Superior temporal gyrus (tissue), 1 donor: ENCODE measurements at regions not wholly inside any gene's neighbourhood (a gene's known extent, or its start where the extent isn't known, plus 50 kb on each side); places are given as distances from the start of the nearest gene placed in this dataset.

Experiments used
- DNase-seq: peaks from one replicate; pipeline ENCODE4 v3.0.0-alpha.2; 2016; ENCODE audit errors: extremely low spot score

DNA sequence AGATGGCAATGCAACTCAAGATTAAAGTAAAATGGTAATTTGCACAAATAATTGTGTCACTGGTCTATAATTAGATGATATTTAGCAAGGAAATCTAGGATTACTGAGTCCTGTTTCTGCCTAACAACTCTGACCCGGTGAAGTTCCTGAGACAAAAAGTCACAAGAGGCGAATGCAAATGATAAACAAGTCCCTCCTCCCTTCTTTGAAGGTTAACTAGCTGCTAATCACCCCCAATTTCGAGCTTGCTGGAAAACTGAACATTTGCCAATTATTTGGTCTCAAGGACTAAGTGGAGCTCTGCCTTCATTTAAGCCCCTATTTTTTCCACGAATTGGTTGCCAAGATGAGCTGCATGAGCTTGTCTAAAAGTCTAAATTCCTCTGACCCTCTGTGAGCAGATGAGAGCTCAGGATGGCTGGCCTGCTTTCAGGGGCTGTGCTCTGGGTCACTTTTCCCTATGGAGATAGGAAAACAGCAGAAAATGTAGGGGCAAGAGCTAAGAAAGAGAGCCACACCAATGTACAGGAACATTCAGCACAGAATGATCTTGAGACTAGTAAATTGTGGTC is 127.3 kb downstream of the MBL2 start:
- DNase-seq, result peak; percentile 25

- no peak for DNase-seq
Measured at GRCh38 chr10:52649511-52649910, 123.1 kb downstream of the MBL2 start.

- DNase-seq, result no peak
Measured at GRCh38 chr10:52650873-52651272, 121.7 kb downstream of the MBL2 start.

GRCh38 chr10:52651293-52651692 is 121.3 kb downstream of the MBL2 start:
- DNase-seq, result peak; percentile 26

DNA sequence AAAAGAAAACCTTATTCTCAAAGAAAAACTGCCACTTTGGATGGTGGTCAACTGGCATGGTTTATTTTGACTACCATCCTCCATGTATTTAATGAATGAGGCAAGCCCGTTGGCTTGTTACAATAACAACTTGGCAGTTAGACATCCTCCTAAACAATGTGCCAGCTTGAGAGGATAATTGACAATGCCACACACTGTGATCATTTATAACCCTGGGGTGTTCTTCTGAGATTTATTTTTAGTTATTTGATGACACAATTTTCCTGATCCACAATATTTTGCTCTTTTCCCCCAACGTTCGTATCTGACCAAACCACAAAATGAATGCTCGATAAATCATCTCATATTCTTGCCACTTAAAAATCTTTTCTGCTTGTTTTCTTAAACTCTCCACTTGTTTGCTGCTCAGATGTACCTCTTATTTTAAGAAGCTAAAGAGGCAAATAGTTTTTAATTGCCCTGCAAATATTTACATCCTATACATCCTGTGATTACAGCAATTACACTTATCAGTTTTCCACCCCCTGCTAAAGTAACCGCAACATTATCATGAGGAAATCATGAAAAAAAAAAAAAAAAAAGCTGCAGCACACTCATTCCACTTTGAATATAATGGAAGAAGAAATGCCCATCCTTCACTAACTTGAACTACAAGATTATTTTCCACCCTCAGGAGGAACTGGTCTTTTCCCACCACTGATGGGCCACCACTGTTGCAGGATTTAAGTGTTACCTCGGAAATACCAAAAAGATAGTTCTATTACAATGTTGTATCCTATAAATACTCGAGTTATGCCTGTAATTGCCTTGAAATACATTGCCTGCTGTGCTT is 119.9 kb downstream of the MBL2 start:
- DNase-seq, result peak; percentile 97

DNA sequence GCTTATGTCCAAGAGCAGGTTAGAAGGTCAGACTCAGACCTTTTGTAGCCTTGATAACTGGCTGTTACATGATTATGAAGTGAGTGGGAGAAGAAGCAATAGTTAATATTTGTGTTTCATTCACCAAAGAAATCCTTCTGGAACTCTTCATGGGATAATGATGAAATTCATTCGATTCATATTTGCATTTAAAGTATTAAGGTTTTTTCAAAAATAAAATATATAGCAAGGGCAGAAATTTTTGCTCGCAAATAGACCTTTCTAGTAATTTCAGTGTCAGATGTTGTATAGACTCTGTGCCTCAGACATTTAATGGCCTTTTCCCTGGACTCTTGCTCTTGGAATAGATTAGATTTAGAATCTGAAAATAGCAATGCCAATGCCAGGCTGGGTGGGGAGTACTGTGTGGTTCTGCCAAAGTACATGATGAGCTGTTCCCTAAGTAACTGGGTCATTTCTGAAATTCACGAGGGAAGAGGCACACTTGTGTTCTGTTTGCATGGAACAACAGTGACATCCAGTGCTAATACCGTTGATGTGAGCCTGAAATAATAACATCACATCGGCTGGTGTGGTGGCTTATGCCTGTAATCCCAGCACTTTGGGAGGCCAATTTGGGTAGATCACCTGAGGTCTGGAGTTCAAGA is 119.2 kb downstream of the MBL2 start:
- peak; percentile 90 for DNase-seq

- DNase-seq, result no peak
Measured at GRCh38 chr10:52654201-52654600, 118.4 kb downstream of the MBL2 start.

DNA sequence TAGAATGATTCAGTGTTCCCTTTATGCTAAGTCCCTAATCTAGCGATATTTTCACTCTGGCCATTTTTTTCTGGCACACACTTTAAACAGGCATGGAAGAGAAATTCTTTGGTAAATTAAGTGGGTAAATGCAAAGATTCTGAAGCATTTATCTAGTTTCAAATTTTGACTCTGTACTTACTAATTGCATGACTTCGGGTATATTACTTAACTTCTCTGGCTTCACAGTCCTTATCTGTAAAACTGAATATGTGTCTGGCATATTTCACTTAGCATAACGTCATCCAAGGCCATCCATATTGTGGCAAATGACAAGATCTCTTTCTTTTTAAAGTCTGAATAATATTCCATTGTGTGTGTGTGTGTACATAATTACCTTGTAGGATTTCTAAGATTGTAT is 114.5 kb downstream of the MBL2 start:
- no peak for DNase-seq

DNA sequence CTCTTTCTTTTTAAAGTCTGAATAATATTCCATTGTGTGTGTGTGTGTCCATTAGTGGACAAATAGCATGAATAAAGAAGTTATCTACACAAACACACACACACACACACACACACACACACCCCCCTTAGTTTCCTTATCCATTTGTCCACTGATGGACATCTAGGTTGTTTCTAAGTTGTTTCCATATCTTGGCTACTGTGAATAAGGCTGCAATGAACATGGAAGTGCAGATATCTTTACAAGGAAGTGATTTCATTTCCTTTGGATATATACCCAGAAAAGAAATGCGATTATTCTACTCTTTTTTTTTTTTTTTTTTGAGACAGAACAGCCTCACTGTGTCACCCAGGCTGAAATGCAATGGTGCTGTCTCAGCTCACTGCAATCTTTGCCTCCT is 113.5 kb downstream of the MBL2 start:
- DNase-seq, result no peak

GRCh38 chr10:52662256-52662655 is 110.3 kb downstream of the MBL2 start:
- DNase-seq, result no peak

DNA sequence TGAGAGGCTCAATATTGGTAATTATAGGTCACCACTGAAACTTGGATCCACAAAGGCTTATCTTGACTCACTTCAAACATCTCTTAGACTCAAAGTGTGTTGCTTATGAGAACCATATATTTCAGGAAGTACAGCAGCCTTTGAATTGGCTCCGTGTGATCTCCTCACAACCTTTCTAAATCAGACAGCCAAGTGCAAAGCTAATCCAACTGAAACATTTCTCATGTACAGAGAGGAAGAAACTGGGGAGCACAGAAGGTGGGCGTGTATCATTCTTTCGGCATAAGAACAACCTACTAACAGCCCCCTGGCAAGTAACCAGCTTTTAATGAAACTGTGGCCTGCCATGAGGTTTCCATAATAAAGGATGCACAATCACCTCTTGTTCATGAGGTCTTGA is 109.4 kb downstream of the MBL2 start:
- no peak for DNase-seq

- no peak for DNase-seq
Measured at GRCh38 chr10:52664629-52665028, 108.0 kb downstream of the MBL2 start.

- DNase-seq, result no peak
Measured at GRCh38 chr10:52665821-52666220, 106.8 kb downstream of the MBL2 start.

GRCh38 chr10:52666931-52667330 is 105.7 kb downstream of the MBL2 start:
- DNase-seq, result no peak

DNA sequence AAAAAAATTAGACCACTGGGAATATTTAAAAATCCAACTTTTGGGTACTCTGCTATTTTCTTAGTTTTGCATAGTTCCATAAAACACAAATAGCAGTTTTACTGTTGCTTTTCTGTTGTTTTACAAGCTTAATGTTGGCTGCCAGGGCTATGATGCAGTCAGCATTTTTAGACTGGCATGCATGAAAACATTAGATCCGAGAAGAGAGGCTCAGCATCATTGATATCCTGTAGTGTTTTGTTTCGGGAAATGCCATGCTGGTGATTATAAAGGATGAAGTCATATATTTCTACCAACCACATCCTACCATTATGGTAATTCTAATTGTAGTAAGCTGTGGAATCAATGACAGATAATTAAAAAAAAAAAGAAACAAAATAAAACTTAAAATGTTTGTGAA is 104.6 kb downstream of the MBL2 start:
- no peak for DNase-seq

DNA sequence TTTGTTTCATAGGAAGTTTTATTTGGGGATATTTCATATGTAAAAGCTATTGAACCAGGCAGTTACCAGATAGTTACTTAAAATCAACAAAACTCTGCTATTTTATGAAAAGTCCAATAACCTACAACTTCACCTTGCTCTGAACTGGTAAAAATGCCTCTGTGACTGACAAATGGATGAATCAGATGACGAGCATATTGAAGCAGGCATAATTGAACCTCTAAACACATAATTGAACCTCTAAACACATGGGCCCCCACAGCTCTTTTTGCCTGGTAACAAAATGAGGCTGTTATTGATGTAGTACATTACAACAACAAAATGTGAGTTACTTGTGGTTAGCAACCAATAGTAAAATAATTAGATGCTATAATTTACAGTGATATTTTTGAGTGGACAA is 99.7 kb downstream of the MBL2 start:
- no peak for DNase-seq

- DNase-seq, result no peak
Measured at GRCh38 chr10:52673468-52673867, 99.1 kb downstream of the MBL2 start.

DNA sequence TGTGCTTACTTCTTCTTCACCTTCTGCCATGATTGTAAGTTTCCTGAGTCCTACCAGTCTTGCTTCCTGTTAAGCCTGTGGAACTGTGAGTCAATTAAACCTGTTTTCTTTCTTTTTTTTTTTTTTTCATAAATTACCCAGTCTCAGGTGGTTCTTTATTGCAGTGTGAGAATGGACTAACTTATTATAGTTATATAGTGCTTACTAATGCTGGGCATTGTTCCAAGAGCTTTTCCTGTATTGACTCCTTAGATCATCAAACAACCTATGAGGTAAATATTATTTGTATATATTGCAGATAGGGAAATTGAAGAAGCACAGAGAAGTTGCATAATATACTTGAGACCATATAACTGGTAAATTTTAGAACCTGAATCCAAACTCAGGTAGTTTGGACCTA is 98.1 kb downstream of the MBL2 start:
- no peak for DNase-seq

GRCh38 chr10:52677086-52677485 is 95.5 kb downstream of the MBL2 start:
- no peak for DNase-seq

DNA sequence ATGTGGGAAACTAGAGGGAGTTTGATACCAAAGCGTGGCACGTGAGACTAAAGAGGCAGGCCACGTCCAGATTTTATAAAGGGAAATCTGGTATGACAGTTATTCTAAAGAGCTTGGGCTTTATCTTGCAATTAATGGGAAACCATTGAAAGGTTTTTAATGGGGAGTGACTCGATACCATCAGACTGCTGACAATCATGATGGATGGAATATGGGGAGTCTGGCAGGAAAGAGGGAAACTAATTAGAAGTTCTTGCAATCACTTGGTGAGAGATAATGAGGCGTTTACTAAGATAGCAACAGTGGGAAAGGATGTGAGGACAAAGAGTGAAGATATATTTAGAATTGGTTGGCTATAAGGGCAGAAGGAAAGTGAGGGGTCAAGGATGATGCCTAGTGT is 94.0 kb downstream of the MBL2 start:
- DNase-seq, result no peak

GRCh38 chr10:52679117-52679516 is 93.5 kb downstream of the MBL2 start:
- no peak for DNase-seq

GRCh38 chr10:52682766-52683165 is 89.8 kb downstream of the MBL2 start:
- no peak for DNase-seq

DNA sequence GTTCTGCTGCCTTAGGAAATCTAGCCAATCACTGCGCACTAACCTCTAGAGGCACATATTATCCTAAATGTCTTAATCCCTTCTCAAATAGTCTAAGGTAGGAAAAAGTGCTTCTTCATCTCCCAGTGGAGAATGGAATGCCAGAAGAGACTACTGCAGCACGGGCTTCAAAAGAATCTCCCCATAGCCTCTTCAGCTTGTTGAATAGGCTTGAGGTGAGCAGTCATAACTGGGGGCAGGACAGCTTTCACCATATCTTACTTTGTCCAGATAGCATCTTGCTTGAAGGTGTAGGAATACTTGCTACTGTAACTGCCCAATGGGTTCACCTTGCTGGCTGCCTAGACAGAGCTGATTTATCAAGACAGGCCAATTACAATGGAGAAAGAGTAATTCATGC is 88.8 kb downstream of the MBL2 start:
- DNase-seq, result no peak
